K562 (cell line): ENCODE measurements at regions not wholly inside any gene's neighbourhood (a gene's known extent, or its start where the extent isn't known, plus 50 kb on each side); places are given as distances from the start of the nearest gene placed in this dataset.

ENCODE experiments used
- ATAC-seq: fragments of 200-7000 bp; cut with Tn5 transposase; 3 replicates; pipeline ENCODE4 v1.9.1; 2020; ENCODE audit warnings: moderate library complexity
- BruUV-seq: library from RNA; stranded (reverse); fragments of 400-500 nt; replicated peaks from 2 replicates; lab custom pipeline; 2021; lab: Mats Ljungman, UMichigan
- CTCF ChIA-PET: fragments of 300-600 bp; formaldehyde crosslinking; extraction: SDS; loops from one replicate; lab custom pipeline; 2021; ENCODE audit warnings: low intra/inter-chr PET ratio; lab: Yijun Ruan, JAX
- POLR2A ChIA-PET: fragments of 300-600, 350-650 bp; sonication (Branson Sonifier 250); formaldehyde crosslinking; extraction: SDS; loops from one replicate; lab custom pipeline; 2021; ENCODE audit warnings: antibody characterized with exemption, inconsistent platforms; lab: Yijun Ruan, JAX
- DNase-seq, 4 experiments: peaks; one replicate each; pipeline versions ENCODE4 v3.0.0 to v3.0.0-alpha.2; 2011 to 2018; ENCODE audit warnings: low spot score in 3 of 4, mixed read lengths in 3 of 4; ENCODE audit errors: extremely low read depth in 1 of 4
- FAIRE-seq: peaks from 2 replicates; lab custom pipeline; 2011; peaks lifted over from hg19 to GRCh38; lab: Jason Lieb, UNC
- H2AFZ ChIP-seq: 2 replicates; pipeline ENCODE4 v1.6.0; 2011; ENCODE audit warnings: low read depth, low read length, control low read depth, inconsistent platforms
- H3K27ac ChIP-seq: fragments of 200-600 bp; 3 replicates; pipeline ENCODE4 v1.8.0; 2011; ENCODE audit warnings: low read depth, mild to moderate bottlenecking, control low read depth, inconsistent platforms, low read length, moderate library complexity, mixed read lengths; ENCODE audit errors: extremely low read depth
- H3K27me3 ChIP-seq, 2 experiments: fragments of 300-600 bp in 1 of 2; 2 replicates in 1 of 2; 3 replicates in 1 of 2; pipeline versions ENCODE4 v1.6.0 to v1.8.0; 2011; ENCODE audit warnings: inconsistent platforms in 2 of 2, low read length in 2 of 2, mild to moderate bottlenecking in 1 of 2, mixed read lengths in 1 of 2, moderate library complexity in 1 of 2; ENCODE audit not compliant: control insufficient read depth in 2 of 2, insufficient read depth in 2 of 2
- H3K36me3 ChIP-seq: fragments of 300-600 bp; 3 replicates; pipeline ENCODE4 v1.8.0; 2011; ENCODE audit warnings: mild to moderate bottlenecking, low read length, inconsistent platforms; ENCODE audit not compliant: control insufficient read depth, insufficient read depth
- H3K4me1 ChIP-seq, 2 experiments: fragments of 200-600 bp in 1 of 2; replicated peaks in 1 of 2; 2 replicates in 1 of 2; 3 replicates in 1 of 2; pipeline versions ENCODE4 v1.5.1 to v1.8.0; 2011; ENCODE audit warnings: inconsistent platforms in 2 of 2, low read length in 2 of 2, mild to moderate bottlenecking in 1 of 2, mixed read lengths in 1 of 2, moderate library complexity in 1 of 2; ENCODE audit not compliant: control insufficient read depth in 2 of 2, insufficient read depth in 2 of 2
- H3K4me2 ChIP-seq: 2 replicates; pipeline ENCODE4 v1.6.1; 2011; ENCODE audit warnings: low read length, control low read depth, inconsistent platforms, mixed read lengths; ENCODE audit not compliant: insufficient read depth
- H3K4me3 ChIP-seq: fragments of 200-600 bp; sonication (generic), shearing (Covaris generic); 2 replicates; pipeline ENCODE4 v1.5.1; 2016; ENCODE audit warnings: control low read depth, inconsistent platforms
- H3K79me2 ChIP-seq: fragments of 200-600 bp; 3 replicates; pipeline ENCODE4 v1.8.0; 2011; ENCODE audit warnings: low read length, inconsistent platforms; ENCODE audit not compliant: control insufficient read depth, insufficient read depth
- H3K9ac ChIP-seq, 2 experiments: 2 replicates each; pipeline versions ENCODE4 v1.6.0 to v1.6.1; 2011; ENCODE audit warnings: low read depth in 2 of 2, low read length in 2 of 2, control low read depth in 1 of 2, inconsistent platforms in 1 of 2, mild to moderate bottlenecking in 1 of 2, mixed read lengths in 1 of 2; ENCODE audit not compliant: insufficient read depth in 1 of 2
- H3K9me1 ChIP-seq: one replicate; pipeline ENCODE4 v1.6.0; 2011; ENCODE audit warnings: inconsistent platforms, mild to moderate bottlenecking, low read length, moderate library complexity; ENCODE audit not compliant: control insufficient read depth, insufficient read depth
- H3K9me3 ChIP-seq: replicated peaks from 2 replicates; pipeline ENCODE4 v1.5.1; 2011; ENCODE audit warnings: low read depth, low read length, inconsistent platforms; ENCODE audit not compliant: control insufficient read depth, insufficient read depth
- H4K20me1 ChIP-seq: replicated peaks from 2 replicates; pipeline ENCODE4 v1.6.1; 2011; ENCODE audit warnings: low read length, inconsistent platforms, mixed read lengths; ENCODE audit not compliant: control insufficient read depth, insufficient read depth
- E2F4 ChIP-seq: sonication (generic); formaldehyde crosslinking; IDR thresholded peaks from 2 replicates; pipeline ENCODE4 v1.8.0; 2022; ENCODE audit warnings: mild to moderate bottlenecking, low read depth, missing genetic modification reagents
- ETS1 ChIP-seq: conservative IDR thresholded peaks from 2 replicates; pipeline ENCODE4 v1.6.1; 2011; ENCODE audit warnings: low read depth, mild to moderate bottlenecking, low read length; ENCODE audit not compliant: control insufficient read depth
- FOXA1 ChIP-seq: fragments of 450-650 bp; IDR thresholded peaks from 2 replicates; pipeline ENCODE4 v1.6.1; 2016; ENCODE audit warnings: mild to moderate bottlenecking, borderline replicate concordance
- GABPB1 ChIP-seq: sonication (generic); formaldehyde crosslinking; IDR thresholded peaks from 2 replicates; pipeline ENCODE4 v1.8.0; 2022; ENCODE audit warnings: mild to moderate bottlenecking, missing genetic modification reagents
- GATAD2B ChIP-seq: fragments of 450-650 bp; IDR thresholded peaks from 2 replicates; pipeline ENCODE4 v1.6.1; 2017; ENCODE audit warnings: mild to moderate bottlenecking, borderline replicate concordance
- GTF2E2 ChIP-seq: fragments of 200-800 bp; sonication (Bioruptor generic); IDR thresholded peaks from 2 replicates; pipeline ENCODE4 v1.6.1; 2016; ENCODE audit warnings: missing genetic modification characterization, missing compliant biosample characterization
- HDAC3 ChIP-seq: fragments of 450-650 bp; IDR thresholded peaks from 2 replicates; pipeline ENCODE4 v1.6.1; 2018; ENCODE audit warnings: borderline replicate concordance, mild to moderate bottlenecking, moderate library complexity; ENCODE audit not compliant: partially characterized antibody
- HEY1 ChIP-seq: fragments of 250-450 bp; sonication (Bioruptor Pico); IDR thresholded peaks from 2 replicates; pipeline ENCODE4 v1.5.0; 2020; ENCODE audit warnings: mild to moderate bottlenecking, moderate library complexity, borderline replicate concordance
- HNRNPUL1 ChIP-seq: fragments of 200-400 bp; formaldehyde crosslinking; IDR thresholded peaks from 2 replicates; pipeline ENCODE4 v1.6.1; 2017; ENCODE audit warnings: low read length
- KLF6 ChIP-seq: fragments of 250-450 bp; sonication (Bioruptor Pico); IDR thresholded peaks from 2 replicates; pipeline ENCODE4 v1.4.0; 2020; ENCODE audit warnings: mild to moderate bottlenecking, moderate library complexity, borderline replicate concordance
- RBFOX2 ChIP-seq: fragments of 200-400 bp; formaldehyde crosslinking; IDR thresholded peaks from 2 replicates; pipeline ENCODE4 v1.6.1; 2017; ENCODE audit warnings: low read depth, mild to moderate bottlenecking, low read length, moderate library complexity
- RBM25 ChIP-seq: fragments of 200-400 bp; formaldehyde crosslinking; IDR thresholded peaks from 2 replicates; pipeline ENCODE4 v1.6.1; 2018; ENCODE audit warnings: low read length, low read depth, moderate library complexity; ENCODE audit not compliant: severe bottlenecking
- SRSF7 ChIP-seq: fragments of 200-400 bp; formaldehyde crosslinking; optimal IDR thresholded peaks from 2 replicates; pipeline ENCODE3; 2017; ENCODE audit warnings: mild to moderate bottlenecking, low read depth, low read length
- THRB ChIP-seq: fragments of 450-650 bp; formaldehyde crosslinking; conservative IDR thresholded peaks from 2 replicates; pipeline ENCODE4 v1.4.0; 2022; ENCODE audit warnings: mild to moderate bottlenecking, missing genetic modification characterization
- TOE1 ChIP-seq, 2 experiments: fragments of 450-650 bp in 1 of 2; sonication (generic) in 1 of 2; formaldehyde crosslinking in 1 of 2; IDR thresholded peaks; 2 replicates each; pipeline versions ENCODE4 v1.7.1 to v1.8.0; 2016 to 2022; ENCODE audit warnings: borderline replicate concordance in 2 of 2, mild to moderate bottlenecking in 2 of 2, antibody characterized with exemption in 1 of 2, inconsistent platforms in 1 of 2, low read depth in 1 of 2, missing genetic modification reagents in 1 of 2, moderate library complexity in 1 of 2
- USF2 ChIP-seq: sonication (generic); formaldehyde crosslinking; IDR thresholded peaks from 2 replicates; pipeline ENCODE4 v1.5.0; 2020; ENCODE audit warnings: missing genetic modification reagents
- ZZZ3 ChIP-seq: fragments of 450-650 bp; IDR thresholded peaks from 2 replicates; pipeline ENCODE4 v1.6.1; 2016; ENCODE audit warnings: antibody characterized with exemption, mild to moderate bottlenecking, moderate library complexity
- WGBS: fragments of 100-300 bp; shearing (Covaris generic); methylation state at CpG from one replicate; pipeline ENCODE4 v1.1.6; 2016; ENCODE audit warnings: low coverage, mixed read lengths; ENCODE audit not compliant: insufficient coverage; ENCODE audit errors: missing lambda C conversion rate; 5-methylcytosine and 5-hydroxymethylcytosine counted together
- in situ Hi-C: fragments of 300-500 bp; cut with MboI; formaldehyde crosslinking; loops from 4 replicates; pipeline ENCODE4 v1.15.0; 2018; ENCODE audit warnings: inconsistent platforms, mixed read lengths
- intact Hi-C: fragments of 100-400 bp; cut with micrococcal nuclease; formaldehyde crosslinking; loops from 2 replicates; pipeline ENCODE4 v1.14.2; 2022

- POLR2A ChIA-PET = no interaction called here
- Histone ChIP-seq H3K4me3 (no peak overlapping the region), H3K4me2 (no peak overlapping the region), H3K9me1 (no peaks in the 10 kb centered on the region), H3K79me2 (no peaks in the 10 kb centered on the region), H3K9me3 (no peaks in the 10 kb centered on the region; the same call in none of the 2 replicates), H3K27me3 (no peaks in the 10 kb centered on the region), H3K4me1 (no peaks in the 10 kb centered on the region), H3K27ac (no peak overlapping the region), H2AFZ (no peak overlapping the region), H4K20me1 (no peaks in the 10 kb centered on the region), H3K9ac (no peak overlapping the region), H3K36me3 (no peaks in the 10 kb centered on the region)
- no TSS peak for BruUV-seq
- TF ChIP-seq THRB (CRISPR knock-in tag) (no peak), HDAC3 (no peak), KLF6 (CRISPR knock-in tag) (no peak), HNRNPUL1 (no peak), E2F4 (CRISPR knock-in tag) (no peak), FOXA1 (no peak), HEY1 (CRISPR knock-in tag) (no peak), SRSF7 (no peak), RBM25 (no peak), GATAD2B (no peak), TOE1 (IDR thresholded peaks at IDR 0.05; ENCODE audit: borderline replicate concordance) (no peak), TOE1 (CRISPR knock-in tag; IDR thresholded peaks at IDR 0.05; ENCODE audit: borderline replicate concordance, low read depth) (no peak), RBFOX2 (no peak), ETS1 (no peak), GTF2E2 (tag) (no peak), ZZZ3 (no peak), GABPB1 (CRISPR knock-in tag) (no peak), USF2 (CRISPR knock-in tag) (no peak)
- WGBS = 0% methylated on average over 9 of the region's 9 CpGs
- in situ Hi-C loops (no loop called here), intact Hi-C loops (no loop called here)
- CTCF ChIA-PET = no interaction called here
- DNase-seq = no peak
- ATAC-seq = no peak
- FAIRE-seq = no peak
Observed at GRCh38 chr12:88953029-88953586, 372.8 kb upstream of the KITLG start.
